ENCODE measurements at regions not wholly inside any gene's neighbourhood (a gene's known extent, or its start where the extent isn't known, plus 50 kb on each side); places are given as distances from the start of the nearest gene placed in this dataset.

- DNase-seq = no peak
Observed at GRCh38 chr13:73933795-73934194, 200.4 kb downstream of the KLF12 start.

GRCh38 chr13:73932091-73932490 is 202.1 kb downstream of the KLF12 start:
- DNase-seq = no peak

DNA sequence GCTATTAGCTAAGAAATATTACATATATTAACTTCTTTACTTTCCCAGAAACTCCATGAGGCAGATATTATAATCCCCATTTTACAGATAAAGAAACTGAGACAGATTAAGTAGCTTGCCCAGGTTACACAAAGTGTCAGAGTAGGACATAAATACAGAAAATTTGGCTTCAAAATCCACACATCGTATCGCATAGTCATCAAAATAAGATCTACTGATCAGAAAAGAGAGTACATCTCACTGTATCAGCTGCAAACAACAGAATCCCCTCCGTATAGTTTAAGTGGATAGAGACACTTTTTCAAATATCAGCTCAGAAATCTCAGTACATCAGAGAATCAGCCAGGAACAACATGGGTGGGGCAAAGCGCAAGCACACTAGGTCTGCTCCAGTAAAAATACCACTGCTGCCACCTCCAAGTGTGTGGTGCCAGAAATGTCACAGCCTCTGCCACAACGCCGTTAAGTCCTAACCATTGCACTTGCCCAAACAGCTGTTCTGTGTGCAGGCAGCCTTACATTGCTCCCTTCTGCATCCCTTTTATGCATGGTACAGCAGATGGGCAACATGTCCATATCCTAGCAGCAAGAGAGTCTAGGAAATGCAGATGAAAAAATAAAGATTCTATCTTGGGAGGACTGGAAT is 204.8 kb downstream of the KLF12 start:
- no peak for DNase-seq

DNA sequence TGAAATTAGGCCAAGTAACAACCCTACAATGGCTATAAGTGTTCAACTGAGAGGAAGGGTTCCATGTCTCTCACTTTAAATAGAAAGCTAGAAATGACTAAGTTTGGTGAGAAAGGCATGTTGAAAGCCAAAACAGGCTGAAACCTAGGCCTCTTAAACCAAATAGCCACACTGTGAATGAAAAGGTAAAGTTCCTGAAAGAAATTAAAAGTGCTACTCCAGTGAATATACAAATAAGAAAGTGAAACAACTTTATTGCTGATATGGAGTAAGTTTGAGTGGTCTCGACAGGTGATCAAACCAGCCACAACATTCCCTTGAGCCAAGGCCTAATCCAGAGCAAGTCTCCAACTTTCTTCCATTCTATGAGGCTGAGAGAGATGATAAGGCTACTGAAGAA is 209.6 kb downstream of the KLF12 start:
- no peak for DNase-seq

GRCh38 chr13:73922493-73923393 is 211.5 kb downstream of the KLF12 start:
- no peak for DNase-seq

DNA sequence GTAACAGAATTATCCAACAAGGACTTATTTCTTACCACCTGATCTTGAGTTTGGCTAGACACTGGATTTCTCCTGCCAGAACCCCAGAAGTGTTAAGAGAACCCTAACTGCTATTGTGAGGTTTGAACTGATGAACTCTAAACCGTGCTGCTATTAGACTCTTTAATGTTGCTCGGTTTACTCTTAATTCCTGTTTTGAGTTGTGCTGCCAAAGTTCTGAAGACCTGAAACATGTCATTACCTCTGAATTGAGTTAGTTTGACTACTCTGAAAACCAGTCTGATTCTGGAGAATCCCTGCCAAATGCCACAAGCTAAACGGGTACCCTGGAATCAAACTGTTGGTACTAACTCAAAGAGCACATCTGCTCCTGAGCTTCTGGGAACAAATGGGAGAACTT is 215.5 kb downstream of the KLF12 start:
- DNase-seq = no peak

DNA sequence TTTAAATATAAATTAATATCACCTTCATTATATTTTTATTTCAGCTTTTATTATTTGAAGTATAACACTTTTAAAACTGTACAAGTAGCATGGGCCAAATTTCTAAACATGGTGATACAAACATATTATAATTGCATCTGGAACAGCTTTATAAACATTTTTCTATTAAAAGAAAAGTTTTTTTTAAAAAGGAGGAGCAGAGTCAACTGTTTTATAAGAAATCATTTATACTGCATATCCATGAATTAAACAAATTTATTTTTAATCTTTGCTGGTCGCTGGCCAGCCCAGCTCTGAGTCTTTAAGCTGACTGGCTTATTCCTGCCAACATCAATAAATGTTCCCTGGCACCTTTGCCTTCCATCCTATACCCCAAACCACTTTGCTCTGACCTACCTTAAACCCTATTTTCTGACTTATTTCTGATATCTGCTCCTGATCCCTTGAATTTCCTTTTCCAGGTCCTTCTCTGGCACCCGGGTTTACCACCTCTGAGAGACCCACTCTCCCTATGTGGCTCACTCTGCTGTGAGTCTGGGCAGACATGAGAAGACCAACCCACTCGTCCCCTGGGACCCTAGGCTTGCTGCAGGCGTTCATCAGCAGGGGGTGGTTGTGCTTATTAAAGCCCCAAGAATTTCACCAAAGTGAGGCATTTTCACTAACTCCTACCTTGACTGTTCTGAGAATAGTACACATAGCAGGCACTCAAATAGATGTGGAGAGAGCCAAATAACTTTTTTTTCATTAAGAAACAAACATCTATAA is 220.3 kb downstream of the KLF12 start:
- DNase-seq = no peak

DNA sequence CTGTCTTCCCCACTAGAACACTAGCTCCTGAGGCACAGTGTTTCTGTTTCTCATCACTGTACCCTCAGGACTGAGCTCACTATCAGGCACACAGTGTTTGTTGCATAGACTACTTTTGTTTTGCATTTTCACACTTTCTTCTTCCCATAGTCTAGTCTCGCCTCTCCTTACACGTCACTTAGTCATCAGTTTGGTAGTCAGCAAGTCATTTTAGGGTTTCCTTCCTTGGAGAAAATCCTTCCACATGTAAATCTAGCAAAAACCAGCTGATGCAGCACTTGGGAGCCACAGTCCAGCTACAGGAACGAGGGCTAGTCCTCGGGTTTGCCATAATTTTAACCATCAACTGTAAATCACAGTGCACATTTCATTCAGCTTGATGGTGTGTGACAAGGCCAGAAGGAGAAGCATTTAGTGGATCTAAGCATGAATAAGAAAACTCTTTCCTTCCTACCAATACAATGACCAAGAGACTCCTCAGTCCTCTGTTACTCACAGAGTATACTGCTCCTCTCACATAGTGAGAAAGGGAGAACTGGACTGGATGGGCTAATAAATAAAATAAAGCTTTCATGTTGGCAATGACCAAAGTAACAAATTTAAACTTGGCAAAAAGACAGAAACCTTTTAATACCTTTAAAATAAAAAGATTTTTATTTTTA is 221.0 kb downstream of the KLF12 start:
- no peak for DNase-seq

DNA sequence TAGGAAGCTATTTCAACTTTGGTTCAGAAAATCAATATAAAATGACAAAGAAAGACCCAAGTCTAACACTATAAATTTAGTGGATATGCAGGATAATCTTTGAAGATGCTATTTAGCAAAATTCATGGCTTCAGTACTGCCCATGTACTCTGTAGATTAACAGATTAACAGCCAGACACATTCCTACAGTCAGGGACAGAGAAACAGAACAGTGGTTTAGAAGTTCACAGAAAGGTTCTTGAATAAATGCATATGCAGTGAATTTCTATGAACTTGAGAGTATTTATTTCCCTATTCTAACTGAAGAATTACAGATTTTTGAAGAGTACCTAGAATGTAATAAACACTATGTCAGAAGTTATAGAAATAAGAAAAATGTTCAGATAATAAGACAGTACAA is 222.8 kb downstream of the KLF12 start:
- DNase-seq = no peak

- no peak for DNase-seq
Observed at GRCh38 chr13:73910733-73911132, 223.5 kb downstream of the KLF12 start.

DNA sequence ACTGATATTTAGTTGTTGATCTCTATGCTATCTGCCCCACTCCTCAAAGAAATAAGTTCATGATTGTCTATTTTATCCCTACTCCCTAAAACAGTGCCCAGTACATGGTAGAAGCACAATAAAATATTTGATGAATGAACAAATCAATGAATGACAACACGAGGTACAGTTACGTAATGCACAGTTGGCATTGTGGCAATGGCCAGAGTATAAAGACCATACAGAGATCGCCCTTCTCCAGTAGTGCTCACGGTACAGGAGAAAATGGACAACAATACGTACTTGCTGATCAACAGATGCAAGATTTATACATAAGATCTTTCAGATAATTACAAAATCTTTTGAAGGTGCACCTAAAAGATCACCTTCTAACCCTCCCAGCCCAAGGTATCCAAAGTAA is 225.4 kb downstream of the KLF12 start:
- DNase-seq = no peak

GRCh38 chr13:73904625-73905024 is 229.6 kb downstream of the KLF12 start:
- no peak for DNase-seq

DNA sequence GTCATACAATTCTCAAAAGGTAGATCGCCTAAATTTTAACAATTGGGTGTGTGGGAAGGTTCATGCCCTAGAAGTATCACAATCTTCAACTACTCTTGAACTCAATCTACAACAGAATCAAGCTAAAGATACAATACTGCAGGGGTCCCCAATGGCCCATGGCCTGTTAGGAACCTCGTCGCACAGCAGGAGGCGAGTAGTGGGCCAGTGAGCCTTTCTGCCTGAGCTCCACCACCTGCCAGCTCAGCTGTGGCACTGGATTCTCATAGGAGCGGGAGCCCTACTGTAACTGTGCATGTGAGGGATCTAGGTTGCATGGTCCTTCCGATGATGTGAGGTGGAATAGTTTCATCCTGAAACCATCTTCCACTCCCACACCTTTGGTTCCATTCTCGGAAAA is 230.6 kb downstream of the KLF12 start:
- no peak for DNase-seq

DNA sequence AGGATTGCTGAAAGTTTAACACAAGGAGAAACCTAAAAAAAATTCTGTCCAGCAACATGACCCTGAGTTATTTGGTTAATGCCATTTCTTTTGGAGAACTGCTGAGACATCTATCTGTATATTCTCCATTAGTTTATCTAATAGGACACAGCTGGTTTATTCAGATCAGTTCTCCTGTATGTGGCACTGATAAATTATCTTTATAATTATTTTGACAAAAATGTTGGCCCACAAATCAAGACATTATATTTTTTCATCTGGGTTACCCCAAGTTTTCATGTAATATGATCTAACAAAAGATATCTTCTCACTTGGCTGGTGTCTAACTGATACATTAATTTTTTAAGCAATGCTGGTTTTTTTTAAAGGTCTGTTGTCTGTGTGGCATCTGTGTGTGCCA is 231.4 kb downstream of the KLF12 start:
- no peak for DNase-seq

DNA sequence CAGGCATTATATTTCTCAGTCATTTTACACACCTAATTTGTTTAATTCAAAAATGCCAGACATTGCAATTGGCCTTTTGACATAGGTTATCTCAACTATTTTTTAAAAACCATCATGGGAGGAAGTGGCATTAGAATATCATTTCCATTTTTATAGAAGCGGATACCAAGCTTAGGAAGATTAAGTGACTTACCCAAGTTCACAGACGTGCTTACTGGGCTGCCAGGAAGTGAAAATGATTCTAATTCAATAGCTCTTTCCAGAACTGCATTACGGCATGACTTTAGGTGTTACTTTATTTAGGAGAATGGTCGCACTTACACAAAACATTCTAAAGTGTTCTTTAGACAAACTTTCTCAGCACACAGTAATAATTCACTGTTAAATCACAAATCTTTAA is 231.9 kb downstream of the KLF12 start:
- no peak for DNase-seq

GRCh38 chr13:73901324-73902068 is 232.7 kb downstream of the KLF12 start:
- no peak for DNase-seq

GRCh38 chr13:73900591-73900990 is 233.6 kb downstream of the KLF12 start:
- DNase-seq = no peak

GRCh38 chr13:73898899-73899298 is 235.3 kb downstream of the KLF12 start:
- DNase-seq = no peak

DNA sequence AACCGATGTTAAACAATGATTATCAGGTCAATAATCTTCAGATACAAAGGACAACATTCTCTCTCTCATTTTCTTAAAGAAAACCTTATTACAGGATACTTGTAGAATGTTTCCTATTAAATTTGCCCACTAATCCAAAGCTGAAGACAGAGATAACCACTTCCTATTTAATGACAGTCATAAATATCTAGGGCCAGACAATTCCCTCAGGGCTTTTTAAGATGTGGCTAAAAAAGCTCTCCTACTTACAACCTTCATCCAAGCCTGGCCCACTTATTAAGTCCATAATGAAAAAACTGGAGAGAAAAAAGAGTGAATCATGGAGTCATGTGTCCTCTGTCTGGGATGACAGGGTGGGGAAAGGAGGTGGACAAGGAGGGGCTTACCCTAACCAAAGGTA is 235.9 kb downstream of the KLF12 start:
- DNase-seq = no peak

DNA sequence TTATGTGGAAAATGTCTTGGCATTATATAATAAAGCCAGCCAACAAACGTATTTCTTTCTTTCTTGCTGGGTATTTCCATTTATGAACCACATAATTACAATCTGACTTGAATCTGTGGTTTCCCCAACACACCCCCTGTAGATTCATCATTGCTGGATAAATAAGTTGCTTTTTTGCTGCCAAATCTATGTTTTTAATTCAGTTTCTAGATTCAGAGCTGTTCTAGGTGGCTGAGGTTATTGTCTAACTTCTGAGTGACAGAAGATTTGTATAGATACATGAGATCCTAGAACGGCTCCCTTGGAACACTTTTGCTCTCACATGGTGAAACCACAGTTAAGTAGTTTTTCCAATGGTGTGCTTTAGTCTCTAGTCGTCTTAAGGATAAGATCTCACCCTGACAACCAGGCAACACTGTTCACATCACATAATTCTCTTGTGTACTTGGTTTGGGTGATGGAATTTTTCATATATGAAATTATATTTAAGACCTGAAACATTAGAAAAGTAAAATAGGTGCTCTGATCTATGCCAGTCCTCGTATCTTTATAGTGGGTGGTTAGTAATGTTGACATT is 239.1 kb downstream of the KLF12 start:
- DNase-seq = no peak

DNA sequence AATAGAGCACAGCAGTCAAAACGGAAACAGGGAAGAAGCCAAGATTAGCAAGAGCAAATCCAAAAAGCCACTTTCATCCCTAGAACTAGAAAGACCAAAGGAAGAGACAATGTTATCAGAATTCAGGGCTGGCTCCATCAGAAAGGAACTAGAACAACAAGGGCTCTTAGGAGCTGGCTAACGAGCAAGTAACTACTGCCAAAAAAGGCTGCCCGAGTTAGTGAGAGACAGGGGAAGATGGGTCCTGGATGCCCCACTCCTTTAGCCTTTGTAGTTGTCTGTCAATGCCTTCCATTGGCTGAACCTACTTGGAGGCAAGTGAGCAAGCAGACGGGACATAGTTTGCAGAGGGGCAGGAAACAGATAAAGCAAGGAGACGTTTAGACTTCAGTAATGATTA is 240.4 kb downstream of the KLF12 start:
- no peak for DNase-seq

DNA sequence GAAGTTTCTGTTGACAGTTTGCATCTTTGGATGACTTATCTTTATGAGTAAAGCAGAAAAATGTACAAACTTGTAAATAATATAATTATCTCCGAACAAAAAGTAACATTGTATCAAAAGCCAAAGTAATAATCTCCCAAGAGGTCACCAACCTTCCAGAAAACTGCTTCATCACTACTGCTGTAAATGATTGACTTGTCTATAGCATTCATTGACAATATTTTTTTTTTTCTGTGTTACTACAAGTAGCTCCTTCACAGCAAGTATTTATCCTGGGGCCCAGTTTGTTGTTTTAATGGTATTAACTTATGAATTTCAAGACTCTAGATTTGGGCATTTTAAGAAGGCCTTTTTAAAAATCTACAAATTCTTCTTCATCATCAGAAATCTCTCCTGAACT is 242.4 kb downstream of the KLF12 start:
- DNase-seq = no peak
